ENCODE measurements at regions not wholly inside any gene's neighbourhood (a gene's known extent, or its start where the extent isn't known, plus 50 kb on each side); places are given as distances from the start of the nearest gene placed in this dataset.
"Not testable (repeated sequence)": the region's sequence is repeated elsewhere in the genome, so short reads cannot be mapped to it uniquely, and the experiment has no call there.

DNA sequence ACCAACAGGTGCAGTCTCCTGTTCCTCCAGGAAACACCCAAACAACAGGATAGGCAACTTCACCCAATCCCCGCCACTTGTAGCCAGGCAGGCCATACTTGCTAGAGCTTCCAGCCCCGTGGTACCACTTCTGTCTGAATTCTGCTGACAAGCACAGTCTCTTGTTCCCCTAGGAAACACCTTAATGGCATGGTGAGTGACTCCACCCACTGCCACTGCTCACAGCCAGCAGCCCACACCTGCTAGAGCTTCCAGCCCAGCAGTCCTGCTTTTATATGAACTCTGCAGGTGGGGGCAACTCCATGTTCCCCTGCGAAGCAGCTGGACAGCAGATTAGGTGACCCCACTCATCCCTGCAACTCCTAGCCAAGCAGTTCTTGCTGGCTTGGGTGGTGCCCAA lies 52.6 kb upstream of the COBL start:
- DNase-seq; in situ Hi-C loops (cut with MboI; ENCODE audit: low pct_unique_long_range_greater_than_20kb, low sequenced_read_pairs): not testable (repeated sequence)

DNA sequence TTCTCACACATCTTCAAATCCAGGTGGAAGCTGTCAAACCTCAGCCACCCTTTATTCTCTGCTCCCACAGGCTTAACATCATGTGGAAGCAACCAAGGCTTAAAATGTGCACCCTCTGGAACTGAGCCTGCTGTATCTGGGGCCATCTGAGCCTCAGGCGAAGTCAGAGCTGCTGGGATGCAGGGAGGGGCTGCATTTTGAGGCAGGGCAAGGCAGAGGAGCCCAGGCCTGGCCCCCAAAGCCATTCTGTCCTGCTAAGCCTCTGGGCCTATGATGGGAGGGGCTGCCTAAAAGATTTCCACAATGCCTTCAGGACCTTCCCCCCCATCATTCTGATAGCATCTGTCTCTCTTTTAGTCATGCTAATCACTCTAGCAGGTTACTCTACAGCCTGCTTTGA lies 51.7 kb upstream of the COBL start:
- DNase-seq, result no peak
- in situ Hi-C loops (cut with MboI; ENCODE audit: low pct_unique_long_range_greater_than_20kb, low sequenced_read_pairs), result no loop called here

DNA sequence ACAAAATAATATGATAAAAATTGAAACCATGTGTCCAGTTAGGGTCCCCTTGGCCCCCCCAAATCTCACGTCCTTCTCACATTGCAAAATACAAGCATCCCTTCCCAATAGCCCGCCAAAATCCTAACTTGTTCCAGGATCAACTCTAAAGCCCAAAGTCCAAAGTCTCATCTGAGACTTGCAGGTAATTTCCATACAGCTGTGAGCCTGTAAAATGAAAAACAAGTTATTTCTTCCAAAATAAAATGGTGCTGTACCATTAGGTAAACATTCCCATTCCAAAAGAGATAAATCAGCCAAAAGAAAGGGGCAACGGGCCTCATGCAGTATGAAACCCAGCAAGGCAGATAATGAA lies 51.0 kb upstream of the COBL start:
- in situ Hi-C loops (cut with MboI; ENCODE audit: low pct_unique_long_range_greater_than_20kb, low sequenced_read_pairs), result no loop called here
- no peak for DNase-seq

DNA sequence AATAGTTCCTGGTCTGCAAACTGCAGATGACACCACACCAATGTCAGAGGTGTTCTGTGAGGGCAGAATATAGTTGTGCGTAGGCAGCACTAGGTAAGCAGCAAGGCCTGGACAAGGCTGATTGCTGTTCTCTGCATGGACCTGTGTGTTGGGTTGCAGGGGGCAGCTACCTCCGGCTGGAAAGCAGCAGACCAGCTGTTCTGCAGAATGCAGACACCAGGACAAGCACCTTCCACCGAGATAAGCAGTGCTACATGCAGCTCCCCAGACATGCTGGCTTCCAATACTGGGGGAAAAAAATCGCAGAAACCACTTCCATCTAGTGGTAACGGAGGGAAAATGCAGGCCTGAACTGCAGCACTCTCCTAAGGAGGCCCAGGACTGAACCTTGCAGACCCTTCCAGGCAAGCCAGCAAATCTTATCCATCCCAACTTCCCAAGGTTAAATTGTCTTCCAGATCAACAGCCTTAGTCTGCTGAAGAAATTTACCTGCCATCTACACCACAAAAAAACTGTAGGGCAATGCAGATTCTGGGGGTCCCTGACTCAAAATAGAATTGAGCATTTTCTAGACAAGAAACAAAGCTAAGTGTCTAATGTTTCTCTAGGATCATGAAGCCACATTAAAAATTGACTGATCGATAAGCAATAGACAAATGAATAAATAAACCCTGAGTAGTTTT lies 50.5 kb upstream of the COBL start:
- DNase-seq, result peak; percentile 36
- in situ Hi-C loops (cut with MboI; ENCODE audit: low pct_unique_long_range_greater_than_20kb, low sequenced_read_pairs), result no loop called here
